GM23338 (cell line): ENCODE measurements at regions not wholly inside any gene's neighbourhood (a gene's known extent, or its start where the extent isn't known, plus 50 kb on each side); places are given as distances from the start of the nearest gene placed in this dataset.

Source experiments
- CTCF ChIP-seq, 2 experiments: fragments of 200-600 bp in 1 of 2; sonication (generic) in 1 of 2; conservative IDR thresholded peaks; 2 replicates each; pipeline versions ENCODE4 v1.5.1 to v1.6.1; 2016 to 2017; ENCODE audit warnings: antibody characterized with exemption in 2 of 2, low read depth in 2 of 2, mild to moderate bottlenecking in 2 of 2, moderate library complexity in 1 of 2
- ETS1 ChIP-seq: IDR thresholded peaks from 2 replicates; pipeline ENCODE4 v1.6.1; 2016; ENCODE audit warnings: antibody characterized with exemption
- EZH2 ChIP-seq: fragments of 200-600 bp; sonication (generic); IDR thresholded peaks from one replicate; pipeline ENCODE4 v1.8.0; 2017; ENCODE audit warnings: antibody characterized with exemption, mild to moderate bottlenecking, low read depth; ENCODE audit not compliant: unreplicated experiment
- EZH2phosphoT487 ChIP-seq: fragments of 200-600 bp; sonication (generic); IDR thresholded peaks from one replicate; pipeline ENCODE4 v1.8.1; 2018; ENCODE audit warnings: antibody characterized with exemption; ENCODE audit not compliant: unreplicated experiment
- POLR2AphosphoS5 ChIP-seq: IDR thresholded peaks from 2 replicates; pipeline ENCODE4 v1.6.1; 2016; ENCODE audit warnings: antibody characterized with exemption, low read depth
- REST ChIP-seq: IDR thresholded peaks from one replicate; pipeline ENCODE4 v1.6.1; 2018; ENCODE audit warnings: antibody characterized with exemption; ENCODE audit not compliant: unreplicated experiment
- TF ChIP-seq, protein P1 (sequence below): fragments of 250-450 bp; sonication (Bioruptor Pico); IDR thresholded peaks from 2 replicates; pipeline ENCODE4 v1.5.0; 2020; ENCODE audit warnings: mild to moderate bottlenecking, moderate library complexity

GRCh38 chr4:189802884-189803283, 137.8 kb upstream of the FRG1 start:
- peak; percentile 73 to 78 for TF ChIP-seq CTCF (conservative IDR thresholded peaks at IDR 0.05; ENCODE audit: low read depth in 2 of 2)
- no peak for TF ChIP-seq EZH2phosphoT487
- TF ChIP-seq EZH2 = no peak
- no peak for TF ChIP-seq POLR2AphosphoS5
- TF ChIP-seq ETS1 = no peak
- TF ChIP-seq, protein P1, sequence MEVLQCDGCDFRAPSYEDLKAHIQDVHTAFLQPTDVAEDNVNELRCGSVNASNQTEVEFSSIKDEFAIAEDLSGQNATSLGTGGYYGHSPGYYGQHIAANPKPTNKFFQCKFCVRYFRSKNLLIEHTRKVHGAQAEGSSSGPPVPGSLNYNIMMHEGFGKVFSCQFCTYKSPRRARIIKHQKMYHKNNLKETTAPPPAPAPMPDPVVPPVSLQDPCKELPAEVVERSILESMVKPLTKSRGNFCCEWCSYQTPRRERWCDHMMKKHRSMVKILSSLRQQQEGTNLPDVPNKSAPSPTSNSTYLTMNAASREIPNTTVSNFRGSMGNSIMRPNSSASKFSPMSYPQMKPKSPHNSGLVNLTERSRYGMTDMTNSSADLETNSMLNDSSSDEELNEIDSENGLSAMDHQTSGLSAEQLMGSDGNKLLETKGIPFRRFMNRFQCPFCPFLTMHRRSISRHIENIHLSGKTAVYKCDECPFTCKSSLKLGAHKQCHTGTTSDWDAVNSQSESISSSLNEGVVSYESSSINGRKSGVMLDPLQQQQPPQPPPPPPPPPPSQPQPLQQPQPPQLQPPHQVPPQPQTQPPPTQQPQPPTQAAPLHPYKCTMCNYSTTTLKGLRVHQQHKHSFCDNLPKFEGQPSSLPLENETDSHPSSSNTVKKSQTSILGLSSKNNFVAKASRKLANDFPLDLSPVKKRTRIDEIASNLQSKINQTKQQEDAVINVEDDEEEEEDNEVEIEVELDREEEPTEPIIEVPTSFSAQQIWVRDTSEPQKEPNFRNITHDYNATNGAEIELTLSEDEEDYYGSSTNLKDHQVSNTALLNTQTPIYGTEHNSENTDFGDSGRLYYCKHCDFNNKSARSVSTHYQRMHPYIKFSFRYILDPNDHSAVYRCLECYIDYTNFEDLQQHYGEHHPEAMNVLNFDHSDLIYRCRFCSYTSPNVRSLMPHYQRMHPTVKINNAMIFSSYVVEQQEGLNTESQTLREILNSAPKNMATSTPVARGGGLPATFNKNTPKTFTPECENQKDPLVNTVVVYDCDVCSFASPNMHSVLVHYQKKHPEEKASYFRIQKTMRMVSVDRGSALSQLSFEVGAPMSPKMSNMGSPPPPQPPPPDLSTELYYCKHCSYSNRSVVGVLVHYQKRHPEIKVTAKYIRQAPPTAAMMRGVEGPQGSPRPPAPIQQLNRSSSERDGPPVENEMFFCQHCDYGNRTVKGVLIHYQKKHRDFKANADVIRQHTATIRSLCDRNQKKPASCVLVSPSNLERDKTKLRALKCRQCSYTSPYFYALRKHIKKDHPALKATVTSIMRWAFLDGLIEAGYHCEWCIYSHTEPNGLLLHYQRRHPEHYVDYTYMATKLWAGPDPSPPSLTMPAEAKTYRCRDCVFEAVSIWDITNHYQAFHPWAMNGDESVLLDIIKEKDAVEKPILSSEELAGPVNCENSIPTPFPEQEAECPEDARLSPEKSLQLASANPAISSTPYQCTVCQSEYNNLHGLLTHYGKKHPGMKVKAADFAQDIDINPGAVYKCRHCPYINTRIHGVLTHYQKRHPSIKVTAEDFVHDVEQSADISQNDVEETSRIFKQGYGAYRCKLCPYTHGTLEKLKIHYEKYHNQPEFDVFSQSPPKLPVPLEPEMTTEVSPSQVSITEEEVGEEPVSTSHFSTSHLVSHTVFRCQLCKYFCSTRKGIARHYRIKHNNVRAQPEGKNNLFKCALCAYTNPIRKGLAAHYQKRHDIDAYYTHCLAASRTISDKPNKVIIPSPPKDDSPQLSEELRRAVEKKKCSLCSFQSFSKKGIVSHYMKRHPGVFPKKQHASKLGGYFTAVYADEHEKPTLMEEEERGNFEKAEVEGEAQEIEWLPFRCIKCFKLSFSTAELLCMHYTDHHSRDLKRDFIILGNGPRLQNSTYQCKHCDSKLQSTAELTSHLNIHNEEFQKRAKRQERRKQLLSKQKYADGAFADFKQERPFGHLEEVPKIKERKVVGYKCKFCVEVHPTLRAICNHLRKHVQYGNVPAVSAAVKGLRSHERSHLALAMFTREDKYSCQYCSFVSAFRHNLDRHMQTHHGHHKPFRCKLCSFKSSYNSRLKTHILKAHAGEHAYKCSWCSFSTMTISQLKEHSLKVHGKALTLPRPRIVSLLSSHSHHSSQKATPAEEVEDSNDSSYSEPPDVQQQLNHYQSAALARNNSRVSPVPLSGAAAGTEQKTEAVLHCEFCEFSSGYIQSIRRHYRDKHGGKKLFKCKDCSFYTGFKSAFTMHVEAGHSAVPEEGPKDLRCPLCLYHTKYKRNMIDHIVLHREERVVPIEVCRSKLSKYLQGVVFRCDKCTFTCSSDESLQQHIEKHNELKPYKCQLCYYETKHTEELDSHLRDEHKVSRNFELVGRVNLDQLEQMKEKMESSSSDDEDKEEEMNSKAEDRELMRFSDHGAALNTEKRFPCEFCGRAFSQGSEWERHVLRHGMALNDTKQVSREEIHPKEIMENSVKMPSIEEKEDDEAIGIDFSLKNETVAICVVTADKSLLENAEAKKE (CRISPR knock-in tag) = no peak
- no peak for TF ChIP-seq REST
